Heart left ventricle (tissue), 16 donors: ENCODE measurements at regions not wholly inside any gene's neighbourhood (a gene's known extent, or its start where the extent isn't known, plus 50 kb on each side); places are given as distances from the start of the nearest gene placed in this dataset.

Source experiments
- ATAC-seq, 4 donors: fragments of 200-7000 bp; cut with Tn5 transposase; one replicate each; pipeline ENCODE4 v1.9.1; 2020 to 2022; ENCODE audit warnings: moderate library complexity in 4 of 4, mild to moderate bottlenecking in 3 of 4, moderate number of reproducible peaks in 1 of 4
- DNase-seq, 5 donors: peaks; one replicate each; pipeline ENCODE4 v3.0.0-alpha.2; 2020
- H3K27ac ChIP-seq, 12 donors: fragments of 200-600 bp; sonication (generic) in 4 of 12; one replicate each; pipeline versions ENCODE4 v1.5.0 to v1.8.0; 2016 to 2022; ENCODE audit warnings: mild to moderate bottlenecking in 2 of 12
- H3K27me3 ChIP-seq, 9 donors: fragments of 200-600 bp; sonication (generic) in 2 of 9; one replicate each; pipeline versions ENCODE4 v1.5.1 to v1.8.0; 2016 to 2022; ENCODE audit warnings: mild to moderate bottlenecking in 3 of 9
- H3K36me3 ChIP-seq, 9 donors: fragments of 200-600 bp; sonication (generic) in 2 of 9; one replicate each; pipeline versions ENCODE4 v1.5.0 to v1.8.0; 2018 to 2022; ENCODE audit warnings: mild to moderate bottlenecking in 2 of 9
- H3K4me1 ChIP-seq, 12 donors: fragments of 200-600 bp; sonication (generic) in 4 of 12; one replicate each; pipeline versions ENCODE4 v1.5.0 to v1.8.0; 2016 to 2022; ENCODE audit warnings: mild to moderate bottlenecking in 3 of 12
- H3K4me3 ChIP-seq, 12 donors: fragments of 200-600 bp; sonication (generic) in 4 of 12; one replicate each; pipeline versions ENCODE4 v1.5.0 to v1.8.0; 2017 to 2022; ENCODE audit warnings: mild to moderate bottlenecking in 9 of 12, moderate library complexity in 4 of 12
- H3K9me3 ChIP-seq, 12 donors: fragments of 200-600 bp; sonication (generic) in 4 of 12; one replicate each; pipeline versions ENCODE4 v1.5.0 to v1.8.0; 2016 to 2022; ENCODE audit warnings: mild to moderate bottlenecking in 1 of 12
- CTCF ChIP-seq, 12 donors: fragments of 200-600 bp; sonication (generic) in 4 of 12; IDR thresholded peaks; one replicate each; pipeline versions ENCODE4 v1.5.0 to v1.8.0; 2018 to 2022; ENCODE audit warnings: antibody characterized with exemption in 12 of 12, mild to moderate bottlenecking in 5 of 12
- POLR2A ChIP-seq, 2 donors: fragments of 450-650 bp; IDR thresholded peaks; one replicate each; pipeline ENCODE4 v1.6.1; 2017; ENCODE audit warnings: antibody characterized with exemption in 2 of 2, mild to moderate bottlenecking in 2 of 2, moderate library complexity in 2 of 2
- WGBS, 4 donors: extraction: QIAGEN DNeasy Blood & Tissue Kit in 2 of 4; methylation state at CpG; one replicate each; pipeline versions ENCODE4 v1.1.5 to v1.1.7; 2013 to 2018; 5-methylcytosine and 5-hydroxymethylcytosine counted together
- intact Hi-C, 10 donors: fragments of 100-400 bp; cut with DNase I; formaldehyde crosslinking; loops; one replicate each; pipeline versions ENCODE4 v1.11.1 to v1.14.2; 2022
- donor health status: ischemic (EF 13 %, LVEDD 7.1; RV severe dilation, severe dysfunction).
- donor health status: healthy with polysubstance abuse.
- donor health status: DM: no; HTN: yes; CAD: no.
- donor health status: DM: no; HTN: no; CAD: no.
- donor health status: ischemic (EF 25% LVEDD 6.9; RV normal size, moderate dysfunction).
- donor health status: ischemic (EF 25% LVEDD 5.7; RV mildly dilated, moderate dysfunction).
- donor health status: healthy.
- donor health status: DM: yes; HTN: yes; CAD: no.
- donor health status: ischemic (EF 35%, LVEDD 5.7; RV mildly dilated, moderate dysfunction).
- donor health status: nonischemic (EF 11% LVEDD 7.7; RV severe dilation, severe dysfunction).
- donor health status: DM: yes; HTN: yes; CAD: no.
- donor health status: PGD.
- donor health status: ischemic (EF 29% LVEDD 5.4; RV normal size, mild dysfunction).
- donor health status: nonischemic (EF 23%, LVEDD 6.1; RV moderate dilation, normal function).

GRCh38 chr5:23367874-23368273 is 139.5 kb upstream of the PRDM9 start:
- Histone ChIP-seq H3K9me3 (peaks cover 0 to 4% (median 0%) of the 10 kb centered on the region in 12 donors), H3K4me3 (no peak overlapping the region), H3K27me3 (no peaks in the 10 kb centered on the region), H3K36me3 (no peaks in the 10 kb centered on the region), H3K4me1 (no peaks in the 10 kb centered on the region), H3K27ac (no peak overlapping the region)
- intact Hi-C loops: no loop called here
- ATAC-seq (no peak), DNase-seq (no peak)
- TF ChIP-seq CTCF (IDR thresholded peaks at IDR 0.05): no peak
- TF ChIP-seq POLR2A (IDR thresholded peaks at IDR 0.05): no peak
- WGBS, 4 donors: 23 to 35% (median 30%) methylated on average over 1 of the region's 1 CpG

GRCh38 chr5:23353286-23353685 is 154.1 kb upstream of the PRDM9 start:
- 66 to 77% (median 70%) methylated on average over 3 of the region's 3 CpGs for WGBS, 4 donors
- intact Hi-C loops: loop anchor here in 5 of 10 donors (2.0 to 10.0 kb wide), 4 partner anchors 152 to 392 kb away; partner anchors contain the start of gene PRDM9 (in 1 of the 5)
- TF ChIP-seq POLR2A (IDR thresholded peaks at IDR 0.05) (no peak), CTCF (IDR thresholded peaks at IDR 0.05) (no peak)

GRCh38 chr5:23352446-23352845 is 155.0 kb upstream of the PRDM9 start:
- H3K36me3 ChIP-seq: no peaks in the 10 kb centered on the region
- H3K27ac ChIP-seq: no peak overlapping the region
- WGBS, 4 donors: 48 to 62% (median 55%) methylated on average over 8 of the region's 8 CpGs
- H3K9me3 ChIP-seq: no peaks in the 10 kb centered on the region
- ATAC-seq (peak in 1 of 4 donors; percentile 28), DNase-seq (no peak)
- H3K4me3 ChIP-seq: no peak overlapping the region
- intact Hi-C loops: loop anchor here in 5 of 10 donors (2.0 to 10.0 kb wide), 4 partner anchors 152 to 392 kb away; partner anchors contain the start of gene PRDM9 (in 1 of the 5)
- H3K4me1 ChIP-seq: no peaks in the 10 kb centered on the region
- H3K27me3 ChIP-seq: no peaks in the 10 kb centered on the region
- TF ChIP-seq CTCF (IDR thresholded peaks at IDR 0.05): peak in 9 of 12 donors; percentile 26 to 49 (median 31)
- TF ChIP-seq POLR2A (IDR thresholded peaks at IDR 0.05): no peak

More at GRCh38 chr5:23353286-23353685, 154.1 kb upstream of the PRDM9 start:
- H3K4me3 ChIP-seq: no peak overlapping the region
- H3K9me3 ChIP-seq: no peaks in the 10 kb centered on the region
- H3K27ac ChIP-seq: no peak overlapping the region
- H3K4me1 ChIP-seq: no peaks in the 10 kb centered on the region
- DNase-seq (no peak), ATAC-seq (no peak)
- no peaks in the 10 kb centered on the region for H3K36me3 ChIP-seq
- no peaks in the 10 kb centered on the region for H3K27me3 ChIP-seq

DNA sequence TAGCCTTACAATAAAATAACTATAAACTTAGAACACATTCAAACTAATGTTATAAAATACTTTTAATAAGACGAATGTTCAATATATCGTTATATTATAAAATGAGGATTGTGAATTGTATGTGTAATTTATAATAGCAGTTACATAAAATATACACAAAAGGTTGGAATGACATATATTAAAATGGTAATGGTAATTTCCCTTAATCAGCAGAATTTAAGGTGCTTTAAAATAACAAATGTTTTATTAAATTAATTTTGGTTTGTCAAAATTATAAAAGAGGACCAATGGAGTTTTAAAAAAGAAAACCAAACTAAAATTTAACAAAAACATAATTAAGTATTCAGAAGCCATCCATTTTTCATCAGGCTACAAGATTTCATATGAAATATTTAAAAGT is 164.3 kb upstream of the PRDM9 start:
- peaks cover 0 to 7% (median 0%) of the 10 kb centered on the region in 12 donors for H3K9me3 ChIP-seq
- no peak for DNase-seq
- intact Hi-C loops: no loop called here
- no peaks in the 10 kb centered on the region for H3K27me3 ChIP-seq
- 83 to 90% (median 86%) methylated on average over 2 of the region's 2 CpGs for WGBS, 4 donors
- TF ChIP-seq POLR2A (IDR thresholded peaks at IDR 0.05) (no peak), CTCF (IDR thresholded peaks at IDR 0.05) (no peak)
- no peaks in the 10 kb centered on the region for H3K36me3 ChIP-seq
- no peak overlapping the region for H3K4me3 ChIP-seq
- H3K27ac ChIP-seq: no peak overlapping the region
- no peak for ATAC-seq
- H3K4me1 ChIP-seq: no peaks in the 10 kb centered on the region
